Hematopoietic multipotent progenitor cell (in vitro differentiated cells): ENCODE measurements at regions not wholly inside any gene's neighbourhood (a gene's known extent, or its start where the extent isn't known, plus 50 kb on each side); places are given as distances from the start of the nearest gene placed in this dataset.

Experiments used
- DNase-seq, 3 donors: peaks; one replicate each; pipeline ENCODE4 v3.0.0-alpha.2; 2011 to 2015; ENCODE audit warnings: low read depth in 2 of 3, low spot score in 2 of 3

DNA sequence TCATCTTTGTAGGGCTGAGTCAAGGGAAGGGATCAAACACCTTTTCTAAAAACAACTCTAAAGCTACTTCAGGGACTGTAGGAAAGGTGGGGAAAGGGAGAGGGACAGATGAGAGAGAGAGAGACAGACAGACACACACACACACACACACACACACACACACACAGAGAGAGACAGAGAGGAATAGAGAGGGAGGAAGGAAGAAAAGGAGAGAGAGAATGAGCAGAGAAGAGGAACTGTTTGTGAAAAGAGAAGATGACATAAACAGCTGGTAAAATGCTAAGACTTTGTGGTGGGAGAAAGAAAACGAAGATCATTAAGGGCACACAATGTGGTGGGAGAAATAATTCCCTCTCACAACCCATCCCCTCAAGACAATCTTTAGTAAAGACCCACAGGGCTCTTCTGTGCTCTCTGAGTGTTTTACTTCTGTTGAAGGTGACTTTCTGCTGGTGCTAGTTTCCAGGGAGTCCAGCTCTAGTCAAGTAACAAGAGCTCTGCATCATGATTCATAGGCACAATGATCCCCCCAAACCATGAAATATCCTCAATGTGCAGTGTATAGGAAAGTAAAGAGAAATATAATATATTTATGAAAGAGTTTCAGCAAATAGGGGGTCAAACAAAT is 77.2 kb upstream of the STK17B start:
- no peak for DNase-seq

DNA sequence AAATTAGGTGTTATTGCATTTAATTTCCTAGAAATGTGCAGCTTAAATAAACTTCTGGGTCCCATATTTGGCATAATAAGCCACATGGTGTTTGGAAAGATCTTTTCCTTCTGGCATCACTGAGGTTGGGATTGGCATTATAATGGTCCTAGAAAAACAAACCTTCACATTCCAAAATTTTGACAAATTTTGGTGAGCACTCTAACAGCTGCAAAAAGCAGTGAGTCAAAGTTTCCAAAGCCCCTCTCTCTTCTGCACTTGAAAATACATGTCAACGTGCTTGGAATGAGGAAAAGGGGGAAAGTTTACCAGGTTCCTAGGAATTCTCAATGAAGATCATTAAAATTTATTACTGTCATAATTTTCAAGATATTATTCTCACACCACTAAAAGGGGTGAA is 77.8 kb upstream of the STK17B start:
- no peak for DNase-seq

DNA sequence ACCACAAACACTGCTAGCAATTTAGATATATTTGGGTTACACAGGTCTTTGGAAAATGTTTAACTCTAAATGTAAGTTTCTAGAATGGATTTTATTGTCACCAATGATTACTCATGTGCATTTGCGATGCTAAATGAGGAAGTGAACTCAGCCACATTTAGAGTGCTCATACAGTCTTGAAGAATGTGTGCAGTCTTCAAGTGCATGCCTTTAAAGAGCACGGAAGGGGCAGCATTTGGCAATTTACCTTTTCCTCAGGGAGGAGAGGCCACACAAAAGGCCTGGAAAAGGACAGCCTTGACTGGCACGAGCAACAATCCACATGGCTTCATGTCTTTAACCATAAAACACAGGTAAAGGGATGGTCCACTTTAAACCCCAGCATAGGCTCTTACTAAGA is 78.5 kb upstream of the STK17B start:
- DNase-seq: peak in 1 of 3 donors; percentile 63

DNA sequence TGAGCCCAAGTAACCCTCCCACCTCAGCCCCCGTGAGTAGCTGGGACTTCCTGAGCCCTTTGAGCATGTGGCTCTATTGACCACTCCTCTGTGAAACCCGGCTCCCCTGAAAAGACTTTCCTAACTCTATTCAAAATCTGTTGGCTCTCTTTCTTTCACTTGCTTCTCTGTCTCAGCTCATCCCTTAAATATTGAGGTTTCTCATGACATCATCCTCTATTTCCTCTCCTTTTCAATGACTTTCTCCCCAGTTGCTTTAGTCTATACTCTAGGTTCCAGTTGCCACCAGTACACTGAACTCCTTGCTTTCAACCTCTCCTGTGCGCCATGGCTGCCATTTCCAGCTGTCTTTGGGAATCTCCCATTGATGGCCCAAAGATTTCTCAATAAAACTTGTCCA is 79.8 kb upstream of the STK17B start:
- no peak for DNase-seq

DNA sequence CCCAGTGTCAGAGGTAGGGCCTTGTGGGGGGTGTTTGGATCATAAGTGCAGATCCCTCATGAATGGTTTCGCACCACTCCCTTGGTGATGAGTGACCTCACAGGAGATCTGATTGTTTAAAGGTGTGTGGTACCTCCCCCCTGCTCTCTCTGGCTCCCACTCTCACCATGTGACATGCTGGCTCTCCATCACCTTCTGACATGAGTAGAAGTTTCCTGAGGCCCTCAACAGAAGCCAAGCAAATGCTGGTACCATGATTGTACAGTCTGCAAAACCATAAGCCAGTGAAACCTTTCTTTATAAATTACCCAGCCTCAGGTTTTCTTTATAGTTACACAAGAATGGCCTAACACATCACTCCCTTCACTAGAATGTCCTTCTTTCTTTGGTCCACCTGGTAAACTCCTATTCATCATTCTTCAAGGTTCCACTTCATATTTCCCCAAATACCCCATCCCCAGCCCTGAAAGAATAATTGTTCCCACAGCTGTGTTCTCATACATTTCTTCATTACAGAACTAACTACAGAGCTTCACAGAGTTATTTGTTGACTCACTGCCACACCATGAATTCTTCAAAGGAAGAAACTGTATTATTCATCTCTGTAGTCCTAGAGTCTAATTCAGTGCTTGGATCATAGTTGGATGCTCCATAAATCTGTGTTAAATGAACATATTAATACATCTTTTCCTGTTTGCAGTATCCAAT is 81.2 kb upstream of the STK17B start:
- DNase-seq: no peak

GRCh38 chr2:196253116-196253480 is 81.7 kb upstream of the STK17B start:
- DNase-seq: no peak

- no peak for DNase-seq
Observed at GRCh38 chr2:196256585-196256984, 85.2 kb upstream of the STK17B start.

GRCh38 chr2:196257086-196257485 is 85.7 kb upstream of the STK17B start:
- DNase-seq: no peak

DNA sequence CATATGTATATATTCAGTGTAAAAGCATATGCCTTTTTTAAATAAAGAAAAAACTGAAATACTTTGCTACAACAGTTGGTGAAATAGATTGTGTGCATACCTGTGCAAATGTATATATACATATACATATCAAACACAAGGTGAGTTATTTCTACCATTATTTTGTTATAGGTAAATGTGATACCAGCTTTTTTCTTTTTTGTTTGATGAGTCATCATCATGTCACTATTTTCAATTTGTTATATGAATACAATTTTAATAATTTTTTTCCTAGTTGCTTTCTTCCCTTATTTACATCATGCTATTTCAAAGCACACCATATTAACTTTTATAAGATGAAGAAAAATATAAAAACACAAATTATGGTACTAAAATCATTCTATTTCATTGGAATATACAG is 87.0 kb upstream of the STK17B start:
- no peak for DNase-seq

DNA sequence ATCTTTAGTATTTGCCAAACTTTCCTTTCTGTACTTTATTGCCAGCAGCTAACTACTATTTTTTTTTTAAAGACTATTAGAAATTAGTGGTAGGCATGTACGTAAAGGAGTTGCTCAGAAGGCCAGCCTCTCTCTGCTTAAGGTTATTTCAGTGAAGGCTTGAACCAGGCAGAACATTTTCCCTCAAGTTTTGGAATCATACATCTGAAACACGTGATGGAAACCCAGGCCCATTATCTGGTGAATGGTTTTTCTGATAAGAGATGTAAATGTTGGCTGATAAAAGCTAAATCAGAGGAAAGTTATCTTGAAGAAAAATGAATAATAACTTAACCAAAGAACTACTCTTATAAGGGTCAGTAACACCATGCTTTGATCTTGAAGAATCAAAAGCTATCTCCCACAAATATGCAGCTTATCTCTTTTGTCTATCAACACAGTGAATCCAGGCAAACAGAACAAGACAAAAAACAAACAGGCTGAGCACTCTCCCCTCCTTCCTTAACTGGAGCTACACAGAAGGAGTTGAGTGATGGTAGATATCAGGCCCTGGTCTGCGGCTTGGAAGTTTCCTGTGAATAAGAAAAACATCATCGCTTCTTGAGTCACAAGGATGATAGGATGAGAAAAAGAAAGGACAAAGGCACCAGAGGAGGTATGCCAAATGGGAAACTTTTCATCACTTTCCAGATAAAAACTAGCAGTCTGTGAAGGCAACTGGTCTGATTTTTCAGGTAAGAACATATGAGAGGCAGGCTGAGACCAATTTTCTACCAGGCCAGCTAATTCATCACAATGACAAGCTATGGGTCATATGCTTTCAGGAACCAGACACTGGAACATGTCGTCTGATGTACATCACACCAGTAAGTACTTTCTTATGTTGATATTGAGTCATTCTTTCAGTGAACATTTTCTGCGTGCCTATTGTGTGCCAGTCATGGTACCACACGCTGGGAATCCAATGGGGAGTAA is 88.4 kb upstream of the STK17B start:
- DNase-seq: peak in 1 of 3 donors; percentile 46

GRCh38 chr2:196260546-196260945 is 89.2 kb upstream of the STK17B start:
- DNase-seq: no peak

DNA sequence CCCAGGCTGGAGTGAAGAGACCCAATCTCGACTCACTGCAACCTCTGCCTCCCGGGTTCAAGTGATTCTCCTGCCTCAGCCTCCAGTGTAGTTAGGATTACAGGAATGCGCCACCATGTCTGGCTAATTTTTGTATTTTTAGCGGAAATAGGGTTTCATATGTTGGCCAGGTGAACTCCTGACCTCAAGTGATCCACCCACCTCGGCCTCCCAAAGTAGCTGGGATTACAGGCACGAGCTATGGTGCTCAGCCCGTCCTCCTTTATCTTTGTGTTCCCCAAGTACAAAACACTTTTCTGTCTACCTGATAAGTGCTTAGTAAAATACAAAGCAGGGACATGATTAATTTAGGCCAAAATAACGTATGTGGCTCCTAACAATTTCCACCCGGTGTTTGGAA is 91.2 kb upstream of the STK17B start:
- DNase-seq: no peak

DNA sequence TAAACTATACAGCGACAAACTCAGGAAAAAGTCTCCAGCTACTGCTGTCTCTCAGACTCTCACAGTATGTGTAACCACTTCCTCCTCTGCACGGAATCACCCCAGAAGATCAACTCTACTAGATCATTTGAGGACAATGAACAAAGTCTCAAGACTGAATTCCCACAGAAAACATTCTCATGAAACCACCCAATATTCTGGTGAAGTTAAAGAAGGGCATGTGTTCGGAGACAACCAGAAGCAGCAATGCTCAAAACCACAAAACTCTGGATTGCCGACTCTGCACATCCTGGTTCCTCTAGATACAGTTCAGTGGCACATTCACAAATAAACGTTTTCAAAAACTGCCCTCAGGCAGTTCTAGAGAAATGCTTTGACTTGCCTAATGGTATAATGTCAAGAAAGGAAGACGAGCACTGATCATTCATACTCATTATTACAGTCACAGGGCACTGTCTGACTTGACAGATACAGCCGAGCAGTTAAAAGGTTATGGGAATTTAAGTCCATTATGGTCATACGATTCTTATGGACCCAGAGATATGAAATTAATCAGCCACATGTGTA is 91.9 kb upstream of the STK17B start:
- peak in 2 of 3 donors; percentile 67 to 84 for DNase-seq

DNA sequence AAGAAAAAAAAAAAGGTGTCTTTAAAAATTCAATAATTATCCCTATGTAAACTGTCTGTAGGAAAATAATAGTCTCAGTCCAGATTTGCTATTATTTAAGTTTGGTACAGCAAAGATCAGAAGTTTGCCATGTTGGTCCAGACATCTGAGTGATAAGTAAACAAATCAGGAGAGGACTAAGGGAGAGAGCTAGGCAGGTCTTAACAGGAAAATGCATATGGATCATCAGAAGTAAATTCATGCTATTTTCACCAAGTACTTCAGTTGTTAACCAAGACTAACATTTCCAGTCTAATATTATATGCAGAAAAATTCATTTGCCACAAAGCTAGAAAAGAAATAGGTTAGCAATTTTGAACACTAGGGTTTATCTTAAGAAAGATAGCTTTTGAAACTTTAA is 95.0 kb upstream of the STK17B start:
- DNase-seq: no peak

DNA sequence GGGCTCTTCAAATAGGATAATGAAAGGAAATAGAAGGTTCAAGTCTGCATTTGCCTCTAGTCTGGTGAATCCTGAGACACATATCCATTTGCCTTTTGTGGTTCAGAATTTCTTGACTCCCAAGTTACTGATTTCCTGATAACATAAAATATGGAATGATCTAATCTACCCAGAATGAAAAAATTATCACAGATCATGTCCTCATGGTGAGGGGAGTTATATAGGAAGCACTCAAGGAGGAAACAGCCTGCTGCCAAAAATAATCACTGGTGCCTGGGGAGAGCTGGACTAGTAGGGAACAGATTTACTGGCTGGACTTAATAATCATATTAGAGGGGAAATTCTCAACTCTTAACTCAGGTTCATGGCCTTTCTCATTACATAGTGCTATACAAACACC is 95.5 kb upstream of the STK17B start:
- DNase-seq: no peak

DNA sequence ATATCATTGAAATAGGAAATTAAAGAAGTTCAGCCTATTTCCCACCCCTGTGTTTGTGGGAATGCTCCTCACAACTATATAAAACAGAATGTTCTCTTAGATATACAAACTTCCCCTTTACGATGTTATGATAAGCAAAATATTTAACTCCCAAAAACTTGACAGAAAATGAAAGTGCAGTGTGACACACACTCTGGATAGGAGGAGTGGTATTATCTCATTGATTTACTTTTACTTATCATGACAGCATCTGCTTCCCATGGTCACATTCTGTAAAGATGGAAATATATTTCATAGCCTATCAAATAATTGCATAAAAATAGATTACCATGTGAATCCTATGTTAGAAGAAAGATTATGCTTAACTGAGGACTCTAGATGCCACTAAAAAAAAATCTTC is 96.6 kb upstream of the STK17B start:
- peak in 2 of 3 donors; percentile 66 to 83 for DNase-seq

DNA sequence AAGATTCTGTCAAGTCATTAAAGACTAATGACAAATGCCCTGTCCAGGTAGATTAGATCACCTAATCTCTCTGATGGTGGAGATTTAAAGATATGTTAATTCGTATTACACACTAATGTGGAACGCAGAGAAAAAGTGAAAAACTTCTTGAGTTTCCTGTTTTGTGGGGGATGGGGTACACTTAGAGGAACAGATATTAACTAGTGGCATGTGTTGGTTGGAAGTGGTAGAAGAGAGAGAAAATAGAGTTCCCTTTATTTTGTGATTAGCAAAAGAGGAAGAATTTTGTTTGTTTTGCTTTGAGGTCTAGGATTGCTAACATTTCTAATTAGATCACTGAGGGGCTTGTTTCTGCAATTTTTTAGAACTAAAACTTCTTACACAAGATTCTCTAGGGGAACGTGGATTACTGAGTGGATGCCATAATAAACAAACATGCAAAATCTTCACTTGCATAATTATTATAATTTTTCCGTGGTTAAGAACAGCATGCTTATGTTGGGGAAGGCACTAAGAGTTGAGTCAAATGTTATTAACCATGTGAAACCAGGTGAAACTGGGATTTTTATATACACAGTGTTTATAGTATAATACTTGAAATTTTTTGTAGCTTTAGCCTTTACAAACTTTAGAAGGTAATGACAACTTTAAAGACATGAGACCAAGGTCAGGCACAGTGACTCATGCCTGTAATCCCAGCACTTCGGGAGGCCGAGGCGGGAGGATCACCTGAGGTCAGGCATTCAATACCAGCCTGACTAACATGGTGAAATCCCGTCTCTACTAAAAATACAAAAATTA is 97.4 kb upstream of the STK17B start:
- DNase-seq: peak in 2 of 3 donors; percentile 57 to 76

DNA sequence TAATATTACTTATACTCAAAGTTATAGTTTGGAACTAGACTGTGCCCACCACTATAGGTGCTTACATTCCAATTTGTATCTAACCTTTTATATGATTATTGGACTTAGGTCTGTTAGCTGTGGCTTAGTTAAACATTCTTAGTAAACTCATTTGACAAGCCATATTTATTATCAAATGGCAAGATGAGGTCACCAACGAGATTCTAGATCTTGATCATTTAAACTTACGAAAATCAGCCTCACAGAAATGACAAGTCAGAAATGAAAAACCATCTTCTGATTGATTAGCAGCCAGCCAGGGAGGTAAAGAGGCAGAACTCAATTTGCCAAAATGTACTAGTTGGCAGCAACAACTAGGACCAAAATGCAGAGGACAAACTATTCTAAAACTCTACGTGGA is 100.4 kb upstream of the STK17B start:
- no peak for DNase-seq

DNA sequence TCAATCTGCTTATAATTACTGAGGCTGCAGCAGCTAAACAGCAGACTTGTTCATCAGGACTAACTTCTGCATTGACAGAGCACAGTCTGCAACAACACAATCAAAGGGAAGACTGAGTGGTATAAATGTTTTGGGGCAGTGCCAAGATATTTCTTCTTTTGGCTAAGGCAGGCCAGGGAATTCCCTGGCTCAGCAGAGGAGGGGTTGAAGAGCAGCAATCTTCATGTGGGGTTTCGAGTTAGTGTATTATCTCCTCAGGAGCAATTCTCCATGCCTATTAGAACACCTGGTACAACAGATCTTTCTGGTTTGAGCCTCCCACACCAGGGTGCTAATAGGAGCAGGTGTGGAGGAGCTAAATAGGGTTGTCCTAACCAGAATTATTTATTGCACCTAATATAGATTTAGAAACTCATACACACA is 103.0 kb upstream of the STK17B start:
- DNase-seq: no peak

DNA sequence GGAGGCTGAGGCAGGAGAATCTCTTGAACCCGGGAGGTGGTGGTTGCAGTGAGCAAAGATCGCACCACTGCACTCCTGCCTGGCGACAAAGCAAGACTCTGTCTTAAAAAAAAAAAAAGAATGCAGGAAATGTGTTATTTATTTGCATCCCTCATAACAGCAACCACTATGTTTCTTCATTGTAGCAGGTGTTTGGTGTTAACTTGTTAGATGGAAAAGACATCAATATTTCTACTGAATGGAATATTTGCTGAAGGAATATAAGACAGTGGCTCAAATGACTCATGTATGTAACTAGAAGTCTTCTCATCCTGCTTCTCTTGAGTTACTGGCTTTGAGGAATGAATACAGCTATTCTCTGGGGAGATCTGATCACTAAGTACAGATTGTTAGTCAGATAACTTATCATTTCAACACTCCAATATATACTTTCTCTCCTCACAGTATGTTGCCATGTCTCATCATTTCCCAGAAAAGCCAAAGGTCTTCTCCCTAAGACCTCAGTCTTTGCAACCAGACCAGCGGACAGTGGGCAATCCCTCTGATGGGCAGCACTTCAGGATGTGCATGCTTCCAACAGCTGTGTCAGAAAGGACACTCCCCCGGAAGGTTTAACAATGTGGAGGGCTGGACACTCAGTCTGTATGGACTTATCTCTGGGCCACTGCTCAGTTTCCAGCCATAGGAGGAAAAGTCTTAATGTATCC is 104.4 kb upstream of the STK17B start:
- no peak for DNase-seq
